ENCODE measurements at regions not wholly inside any gene's neighbourhood (a gene's known extent, or its start where the extent isn't known, plus 50 kb on each side); places are given as distances from the start of the nearest gene placed in this dataset.

- H3K9ac ChIP-seq = no peak overlapping the region
- H3K27me3 ChIP-seq (ENCODE audit: insufficient read depth) = no peaks in the 10 kb centered on the region
- H3K27ac ChIP-seq (ENCODE audit: low read depth in 2 of 2, low read length in 1 of 2) = no peak overlapping the region
- H3K4me2 ChIP-seq = no peak overlapping the region
- H3K36me3 ChIP-seq (replicated peaks in 1 of 2; ENCODE audit: control insufficient read depth in 1 of 2, insufficient read depth in 2 of 2, low read length in 1 of 2) = no peaks in the 10 kb centered on the region
- H3F3A ChIP-seq (replicated peaks; ENCODE audit: insufficient read depth) = no peaks in the 10 kb centered on the region
- no peak for DNase-seq
- no peaks in the 10 kb centered on the region for H3K9me3 ChIP-seq
- no peak for TF ChIP-seq TAF1 (IDR thresholded peaks at IDR 0.05; ENCODE audit: borderline replicate concordance, low read depth, low read length)
- no peak for TF ChIP-seq EP300 (IDR thresholded peaks at IDR 0.05; ENCODE audit: borderline replicate concordance in 1 of 2, low read depth in 1 of 2, low read length in 1 of 2)
- TF ChIP-seq RXRA (IDR thresholded peaks at IDR 0.05; ENCODE audit: borderline replicate concordance, low read depth) = no peak
- no peak for TF ChIP-seq NFIC (IDR thresholded peaks at IDR 0.05; ENCODE audit: borderline replicate concordance)
- TF ChIP-seq GATA2 (CRISPR knock-in tag; IDR thresholded peaks at IDR 0.05) = no peak
- TF ChIP-seq YY1 (IDR thresholded peaks at IDR 0.05; ENCODE audit: low read depth) = no peak
- ChIA-PET CTCF (no interaction called here), POLR2A (no interaction called here)
- H2AFZ ChIP-seq (ENCODE audit: low read depth) = no peak overlapping the region
- no peaks in the 10 kb centered on the region for H3K4me1 ChIP-seq (ENCODE audit: control insufficient read depth in 1 of 2, insufficient read depth in 2 of 2, low read depth in 1 of 2, low read length in 1 of 2)
- H3K4me3 ChIP-seq (ENCODE audit: low read depth in 2 of 2, low read length in 1 of 2) = no peak overlapping the region
- no peaks in the 10 kb centered on the region for H4K20me1 ChIP-seq (ENCODE audit: insufficient read depth)
- WGBS (ENCODE audit: low lambda C conversion rate) = 89% methylated on average over 3 of the region's 3 CpGs
- no peaks in the 10 kb centered on the region for H3K79me2 ChIP-seq (ENCODE audit: insufficient read depth)
- no peaks in the 10 kb centered on the region for H3K9me2 ChIP-seq
These were observed 217.4 kb upstream of the RUNX1 start for GRCh38 chr21:35266546-35266945.

- Histone ChIP-seq H3K9me3 (no peaks in the 10 kb centered on the region), H3F3A (replicated peaks; ENCODE audit: insufficient read depth) (no peaks in the 10 kb centered on the region), H3K27me3 (ENCODE audit: insufficient read depth) (no peaks in the 10 kb centered on the region), H3K4me3 (ENCODE audit: low read depth in 2 of 2, low read length in 1 of 2) (no peak overlapping the region), H3K9me2 (no peaks in the 10 kb centered on the region), H4K20me1 (ENCODE audit: insufficient read depth) (no peaks in the 10 kb centered on the region), H3K9ac (no peak overlapping the region), H3K27ac (ENCODE audit: low read depth in 2 of 2, low read length in 1 of 2) (peak overlapping the region in 1 of 2 experiments; percentile 37; a peak in 1 of 4 replicates), H3K4me1 (ENCODE audit: control insufficient read depth in 1 of 2, insufficient read depth in 2 of 2, low read depth in 1 of 2, low read length in 1 of 2) (no peaks in the 10 kb centered on the region), H3K79me2 (ENCODE audit: insufficient read depth) (no peaks in the 10 kb centered on the region), H2AFZ (ENCODE audit: low read depth) (no peak overlapping the region), H3K4me2 (no peak overlapping the region), H3K36me3 (replicated peaks in 1 of 2; ENCODE audit: control insufficient read depth in 1 of 2, insufficient read depth in 2 of 2, low read length in 1 of 2) (peaks cover 0 to 3% of the 10 kb centered on the region in 2 experiments)
- DNase-seq = no peak
- POLR2A ChIA-PET = no interaction called here
- 46% methylated on average over 8 of the region's 8 CpGs for WGBS (ENCODE audit: low lambda C conversion rate)
- TF ChIP-seq RCOR1 (IDR thresholded peaks at IDR 0.05; ENCODE audit: low read length) = no peak
- TF ChIP-seq RXRA (IDR thresholded peaks at IDR 0.05; ENCODE audit: borderline replicate concordance, low read depth) = peak; percentile 76; the same call in 1 of the 2 replicates
- CTCF ChIA-PET = interaction anchor here (1.5 kb wide), 1 partner anchor 15 kb away, joined by 3 read pairs; no protein-coding TSS in a partner anchor
These were observed 216.2 kb upstream of the RUNX1 start for GRCh38 chr21:35265170-35265877.

DNA sequence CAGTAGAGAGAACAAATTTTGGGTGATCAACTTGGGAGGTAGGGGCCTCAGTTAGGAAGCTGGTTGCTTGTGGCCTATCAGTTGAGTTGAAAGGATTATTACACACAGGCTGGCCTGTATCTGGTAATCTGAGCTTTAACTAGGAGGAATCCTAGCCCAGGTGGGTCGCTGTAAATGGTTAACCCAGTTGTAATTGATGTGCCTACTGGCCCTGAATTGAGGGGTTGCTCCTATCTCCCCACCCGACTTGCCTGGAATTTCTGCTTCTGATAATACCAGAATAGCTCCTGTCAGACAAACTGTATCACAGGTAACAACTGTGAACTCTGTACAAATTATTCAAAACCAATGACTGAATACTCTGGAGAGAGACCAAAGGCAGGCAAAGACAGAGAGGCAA is 210.4 kb upstream of the RUNX1 start:
- Histone ChIP-seq H3K4me1 (ENCODE audit: control insufficient read depth in 1 of 2, insufficient read depth in 2 of 2, low read depth in 1 of 2, low read length in 1 of 2) (peaks cover 6% of the 10 kb centered on the region in 2 experiments; a peak in 3 of 4 replicates), H3K9me3 (no peaks in the 10 kb centered on the region), H3K27me3 (ENCODE audit: insufficient read depth) (no peaks in the 10 kb centered on the region), H3K4me3 (ENCODE audit: low read depth in 2 of 2, low read length in 1 of 2) (no peak overlapping the region), H3K4me2 (no peak overlapping the region), H3K9ac (no peak overlapping the region), H3F3A (replicated peaks; ENCODE audit: insufficient read depth) (peaks cover 22% of the 10 kb centered on the region), H3K36me3 (replicated peaks in 1 of 2; ENCODE audit: control insufficient read depth in 1 of 2, insufficient read depth in 2 of 2, low read length in 1 of 2) (peaks cover 0 to 3% of the 10 kb centered on the region in 2 experiments), H3K9me2 (no peaks in the 10 kb centered on the region), H3K79me2 (ENCODE audit: insufficient read depth) (no peaks in the 10 kb centered on the region), H2AFZ (ENCODE audit: low read depth) (no peak overlapping the region), H3K27ac (ENCODE audit: low read depth in 2 of 2, low read length in 1 of 2) (no peak overlapping the region), H4K20me1 (ENCODE audit: insufficient read depth) (no peaks in the 10 kb centered on the region)
- no peak for DNase-seq
- ChIA-PET CTCF (no interaction called here), POLR2A (no interaction called here)
- WGBS (ENCODE audit: low lambda C conversion rate) = 71% methylated on average over 2 of the region's 2 CpGs
- TF ChIP-seq RCOR1 (IDR thresholded peaks at IDR 0.05; ENCODE audit: low read length) (no peak), NFIC (IDR thresholded peaks at IDR 0.05; ENCODE audit: borderline replicate concordance) (no peak), RXRA (IDR thresholded peaks at IDR 0.05; ENCODE audit: borderline replicate concordance, low read depth) (no peak), RAD21 (IDR thresholded peaks at IDR 0.05; ENCODE audit: low read length) (no peak), USF2 (IDR thresholded peaks at IDR 0.05; ENCODE audit: borderline replicate concordance, low read depth, low read length) (no peak), PBX3 (IDR thresholded peaks at IDR 0.05) (no peak), ELF1 (IDR thresholded peaks at IDR 0.05) (no peak), TCF12 (IDR thresholded peaks at IDR 0.05) (no peak), POLR2AphosphoS5 (IDR thresholded peaks at IDR 0.05; ENCODE audit: low read depth, low read length) (no peak), EZH2phosphoT487 (IDR thresholded peaks at IDR 0.05; ENCODE audit: borderline replicate concordance, low read depth) (no peak), MXI1 (IDR thresholded peaks at IDR 0.05; ENCODE audit: low read depth, low read length) (no peak), GABPA (IDR thresholded peaks at IDR 0.05; ENCODE audit: low read depth) (no peak), CHD2 (IDR thresholded peaks at IDR 0.05; ENCODE audit: low read length, partially characterized antibody) (no peak), JUND (IDR thresholded peaks at IDR 0.05) (no peak), MEF2A (IDR thresholded peaks at IDR 0.05; ENCODE audit: borderline replicate concordance, low read depth) (no peak)
- TF ChIP-seq, protein P1, sequence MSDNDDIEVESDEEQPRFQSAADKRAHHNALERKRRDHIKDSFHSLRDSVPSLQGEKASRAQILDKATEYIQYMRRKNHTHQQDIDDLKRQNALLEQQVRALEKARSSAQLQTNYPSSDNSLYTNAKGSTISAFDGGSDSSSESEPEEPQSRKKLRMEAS (IDR thresholded peaks at IDR 0.05; ENCODE audit: low read depth) = no peak
- TF ChIP-seq, protein P2, sequence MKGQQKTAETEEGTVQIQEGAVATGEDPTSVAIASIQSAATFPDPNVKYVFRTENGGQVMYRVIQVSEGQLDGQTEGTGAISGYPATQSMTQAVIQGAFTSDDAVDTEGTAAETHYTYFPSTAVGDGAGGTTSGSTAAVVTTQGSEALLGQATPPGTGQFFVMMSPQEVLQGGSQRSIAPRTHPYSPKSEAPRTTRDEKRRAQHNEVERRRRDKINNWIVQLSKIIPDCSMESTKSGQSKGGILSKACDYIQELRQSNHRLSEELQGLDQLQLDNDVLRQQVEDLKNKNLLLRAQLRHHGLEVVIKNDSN (IDR thresholded peaks at IDR 0.05; ENCODE audit: borderline replicate concordance, low read depth) = no peak

All from SK-N-SH (cell line).